ENCODE measurements at regions not wholly inside any gene's neighbourhood (a gene's known extent, or its start where the extent isn't known, plus 50 kb on each side); places are given as distances from the start of the nearest gene placed in this dataset.
A peak's percentile ranks its signal among the peaks of the same experiment; 100 is the strongest.

DNA sequence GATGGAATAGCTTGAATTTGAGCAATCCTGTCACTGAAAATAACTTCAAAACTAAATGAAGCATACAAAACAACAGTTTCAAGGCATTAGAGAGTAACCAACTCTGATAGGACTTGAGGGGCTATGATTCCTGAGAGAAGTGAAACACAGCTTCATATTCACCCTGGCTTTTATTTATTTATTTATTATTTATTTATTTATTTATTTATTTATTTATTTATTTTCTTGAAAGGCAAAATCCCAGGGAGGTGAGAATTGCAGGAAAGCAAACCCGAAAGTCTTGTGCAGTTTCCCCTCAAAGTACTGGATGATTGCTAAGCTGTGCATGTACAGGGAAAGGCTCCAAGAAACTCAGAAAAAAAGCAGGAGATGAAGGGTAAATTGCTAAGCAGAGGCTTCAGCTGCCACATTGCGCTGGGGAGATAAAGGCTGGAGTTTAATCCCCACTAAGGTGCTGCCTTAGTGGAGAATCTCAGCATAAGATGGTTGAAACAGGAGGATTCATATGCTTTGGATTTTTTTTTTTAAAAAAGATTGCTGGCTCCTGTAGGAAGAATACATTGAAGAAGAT is 72.9 kb upstream of the COL24A1 start:
- DNase-seq (ENCODE audit: low read depth) = no peak

DNA sequence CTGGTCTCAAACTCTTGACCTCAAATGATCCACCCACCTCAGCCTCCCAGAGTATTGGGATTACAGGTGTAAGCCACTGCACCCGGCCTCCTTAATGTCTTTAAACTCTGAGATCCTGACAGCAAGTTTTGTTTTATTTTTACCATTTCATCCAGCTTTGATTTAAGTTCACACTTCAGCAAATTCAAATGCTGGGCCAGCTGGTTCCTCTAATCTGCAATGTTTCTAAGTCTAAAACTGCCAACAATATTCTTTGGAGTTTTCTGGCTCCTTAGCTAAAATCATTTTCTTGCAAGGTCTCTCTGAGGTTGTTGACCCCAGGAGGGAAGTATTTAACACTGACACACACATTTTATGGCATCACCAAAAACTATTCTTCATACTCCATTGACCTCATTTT is 72.0 kb upstream of the COL24A1 start:
- DNase-seq (ENCODE audit: low read depth) = no peak

- DNase-seq (ENCODE audit: low read depth) = peak; percentile 51
These were observed 70.5 kb upstream of the COL24A1 start for GRCh38 chr1:86227026-86227425.

- no peak for DNase-seq (ENCODE audit: low read depth)
These were observed 69.6 kb upstream of the COL24A1 start for GRCh38 chr1:86226204-86226603.

- DNase-seq (ENCODE audit: low read depth) = peak; percentile 14
These were observed 68.2 kb upstream of the COL24A1 start for GRCh38 chr1:86224651-86225310.

- DNase-seq (ENCODE audit: low read depth) = no peak
These were observed 62.3 kb upstream of the COL24A1 start for GRCh38 chr1:86218859-86219258.

DNA sequence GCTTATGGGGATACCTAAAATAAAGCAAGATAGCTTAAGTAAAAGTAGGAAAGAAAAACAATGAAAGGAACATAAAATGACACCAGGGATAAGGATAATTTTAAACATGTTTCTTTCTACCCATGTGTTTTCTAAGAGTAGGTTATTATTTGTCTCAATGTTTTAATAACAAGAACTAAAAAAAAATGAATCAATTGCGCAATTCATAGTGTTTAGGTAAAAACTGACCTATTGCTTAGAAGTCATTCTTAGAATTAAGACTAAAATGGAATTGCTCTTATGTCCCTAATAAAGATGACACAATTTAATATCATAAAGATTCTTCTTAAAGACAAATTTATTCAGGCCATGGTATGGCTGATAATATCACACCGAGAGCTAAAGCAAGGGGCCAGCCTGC is 58.0 kb upstream of the COL24A1 start:
- no peak for DNase-seq (ENCODE audit: low read depth)

GRCh38 chr1:86209346-86209745 is 52.8 kb upstream of the COL24A1 start:
- no peak for DNase-seq (ENCODE audit: low read depth)

DNA sequence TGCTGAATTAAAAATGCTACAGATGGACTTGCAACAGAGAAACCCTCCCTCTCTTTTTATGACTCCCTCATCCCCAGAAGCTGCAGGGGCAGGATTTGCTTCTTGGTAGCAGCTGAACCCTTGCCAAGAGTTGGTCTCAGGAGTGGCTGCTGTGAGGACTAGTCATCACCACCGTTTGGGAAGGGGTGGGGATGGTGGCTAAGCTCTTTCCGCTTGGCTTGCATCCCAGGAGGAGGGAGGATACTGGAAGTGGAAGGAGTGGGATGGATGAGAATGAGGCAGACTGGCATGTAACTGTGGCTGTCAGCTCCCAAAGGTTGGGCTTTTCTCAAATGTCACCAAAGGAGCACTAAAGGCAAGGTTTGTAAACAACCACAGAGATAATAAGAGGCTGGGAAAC is 50.8 kb upstream of the COL24A1 start:
- DNase-seq (ENCODE audit: low read depth) = peak; percentile 97
